GM12874 (cell line): ENCODE measurements at regions not wholly inside any gene's neighbourhood (a gene's known extent, or its start where the extent isn't known, plus 50 kb on each side); places are given as distances from the start of the nearest gene placed in this dataset.

ENCODE experiments used
- CTCF ChIP-seq: IDR thresholded peaks from 2 replicates; pipeline ENCODE4 v1.5.1; 2011; ENCODE audit warnings: low read depth, mild to moderate bottlenecking, control low read depth, low read length, moderate library complexity; ENCODE audit not compliant: insufficient read depth

- no peak for TF ChIP-seq CTCF
These were observed 348.8 kb downstream of the PREX1 start for GRCh38 chr20:48478806-48479585.

GRCh38 chr20:48478370-48478769 is 349.4 kb downstream of the PREX1 start:
- no peak for TF ChIP-seq CTCF

- TF ChIP-seq CTCF: no peak
These were observed 350.9 kb downstream of the PREX1 start for GRCh38 chr20:48476854-48477253.

- no peak for TF ChIP-seq CTCF
These were observed 353.8 kb downstream of the PREX1 start for GRCh38 chr20:48474022-48474421.

GRCh38 chr20:48471759-48472408 is 355.9 kb downstream of the PREX1 start:
- no peak for TF ChIP-seq CTCF

GRCh38 chr20:48471176-48471575 is 356.6 kb downstream of the PREX1 start:
- no peak for TF ChIP-seq CTCF

GRCh38 chr20:48470141-48470540 is 357.7 kb downstream of the PREX1 start:
- no peak for TF ChIP-seq CTCF
